ENCODE measurements at regions not wholly inside any gene's neighbourhood (a gene's known extent, or its start where the extent isn't known, plus 50 kb on each side); places are given as distances from the start of the nearest gene placed in this dataset.

DNA sequence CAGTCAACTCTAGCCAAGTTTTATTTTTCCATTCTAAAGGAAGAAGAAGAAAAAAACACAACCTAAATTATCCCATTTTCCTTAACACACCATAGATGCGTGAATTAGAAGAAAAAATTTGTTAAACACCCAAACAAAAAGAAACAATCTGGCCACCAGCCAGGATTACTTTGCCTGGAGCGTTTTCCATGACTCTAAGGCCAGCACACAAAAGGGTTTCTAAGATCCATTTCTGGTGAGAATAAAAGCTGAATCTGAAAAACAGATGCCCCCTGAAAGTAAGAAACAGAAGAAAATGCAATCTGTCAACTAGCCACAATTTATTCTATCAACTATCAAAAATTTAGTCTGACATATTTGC lies 267.2 kb upstream of the SULF2 start:
- TF ChIP-seq, protein P1, sequence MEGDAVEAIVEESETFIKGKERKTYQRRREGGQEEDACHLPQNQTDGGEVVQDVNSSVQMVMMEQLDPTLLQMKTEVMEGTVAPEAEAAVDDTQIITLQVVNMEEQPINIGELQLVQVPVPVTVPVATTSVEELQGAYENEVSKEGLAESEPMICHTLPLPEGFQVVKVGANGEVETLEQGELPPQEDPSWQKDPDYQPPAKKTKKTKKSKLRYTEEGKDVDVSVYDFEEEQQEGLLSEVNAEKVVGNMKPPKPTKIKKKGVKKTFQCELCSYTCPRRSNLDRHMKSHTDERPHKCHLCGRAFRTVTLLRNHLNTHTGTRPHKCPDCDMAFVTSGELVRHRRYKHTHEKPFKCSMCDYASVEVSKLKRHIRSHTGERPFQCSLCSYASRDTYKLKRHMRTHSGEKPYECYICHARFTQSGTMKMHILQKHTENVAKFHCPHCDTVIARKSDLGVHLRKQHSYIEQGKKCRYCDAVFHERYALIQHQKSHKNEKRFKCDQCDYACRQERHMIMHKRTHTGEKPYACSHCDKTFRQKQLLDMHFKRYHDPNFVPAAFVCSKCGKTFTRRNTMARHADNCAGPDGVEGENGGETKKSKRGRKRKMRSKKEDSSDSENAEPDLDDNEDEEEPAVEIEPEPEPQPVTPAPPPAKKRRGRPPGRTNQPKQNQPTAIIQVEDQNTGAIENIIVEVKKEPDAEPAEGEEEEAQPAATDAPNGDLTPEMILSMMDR (IDR thresholded peaks at IDR 0.05) = no peak
- TF ChIP-seq EZH2phosphoT487 (IDR thresholded peaks at IDR 0.05) = no peak
